Kidney (tissue), 13 donors: ENCODE measurements at regions not wholly inside any gene's neighbourhood (a gene's known extent, or its start where the extent isn't known, plus 50 kb on each side); places are given as distances from the start of the nearest gene placed in this dataset.
"Not testable (repeated sequence)": the region's sequence is repeated elsewhere in the genome, so short reads cannot be mapped to it uniquely, and the experiment has no call there.

ENCODE experiments used
- DNase-seq, 5 donors: peaks; one replicate each; pipeline ENCODE4 v3.0.0-alpha.2; 2013 to 2020
- FAIRE-seq: peaks from 2 replicates; lab custom pipeline; 2012; peaks lifted over from hg19 to GRCh38; lab: Jason Lieb, UNC
- H3K27ac ChIP-seq, 2 donors: one replicate each; pipeline ENCODE4 v1.7.0; 2013; ENCODE audit warnings: low read depth in 2 of 2, low read length in 2 of 2, inconsistent platforms in 1 of 2
- H3K27me3 ChIP-seq: one replicate; pipeline ENCODE4 v1.7.1; 2013; ENCODE audit warnings: low read length, inconsistent platforms; ENCODE audit not compliant: control insufficient read depth, insufficient read depth
- H3K36me3 ChIP-seq, 3 donors: one replicate each; pipeline versions ENCODE4 v1.7.0 to v1.7.1; 2013; ENCODE audit warnings: low read length in 3 of 3, control low read depth in 1 of 3, inconsistent platforms in 1 of 3; ENCODE audit not compliant: insufficient read depth in 3 of 3, control insufficient read depth in 2 of 3
- H3K4me1 ChIP-seq, 3 donors: one replicate each; pipeline versions ENCODE4 v1.7.0 to v1.7.1; 2013; ENCODE audit warnings: low read length in 3 of 3, inconsistent platforms in 1 of 3, low read depth in 1 of 3; ENCODE audit not compliant: control insufficient read depth in 2 of 3, insufficient read depth in 2 of 3
- H3K4me3 ChIP-seq, 3 donors: one replicate each; pipeline versions ENCODE4 v1.7.0 to v1.8.1; 2013; ENCODE audit warnings: low read length in 3 of 3, control low read depth in 1 of 3, inconsistent platforms in 1 of 3
- H3K9ac ChIP-seq, 3 donors: one replicate each; pipeline versions ENCODE4 v1.7.0 to v1.7.1; 2013; ENCODE audit warnings: low read length in 3 of 3, control low read depth in 1 of 3, inconsistent platforms in 1 of 3
- H3K9me3 ChIP-seq, 3 donors: one replicate each; pipeline versions ENCODE4 v1.7.0 to v1.7.1; 2013; ENCODE audit warnings: low read length in 3 of 3, control low read depth in 1 of 3, inconsistent platforms in 1 of 3; ENCODE audit not compliant: control insufficient read depth in 2 of 3, insufficient read depth in 1 of 3
- intact Hi-C: fragments of 100-400 bp; cut with DNase I; formaldehyde crosslinking; loops from one replicate; pipeline ENCODE4 v1.11.1; 2022
- TF ChIP-seq, protein P1 (sequence below): IDR thresholded peaks from 3 replicates; pipeline ENCODE4 v1.5.1; 2012; ENCODE audit warnings: mild to moderate bottlenecking, moderate library complexity, borderline replicate concordance; ENCODE audit not compliant: insufficient read depth; ENCODE audit errors: extremely low read depth
- donor health status: control.
- donor health status: control.
- donor health status: control.
- donor health status: control.
- donor health status: control.
- donor health status: DM: yes; HTN: yes; CAD: no.
- donor health status: Normal renal cell carcinoma (clear cell type).

DNA sequence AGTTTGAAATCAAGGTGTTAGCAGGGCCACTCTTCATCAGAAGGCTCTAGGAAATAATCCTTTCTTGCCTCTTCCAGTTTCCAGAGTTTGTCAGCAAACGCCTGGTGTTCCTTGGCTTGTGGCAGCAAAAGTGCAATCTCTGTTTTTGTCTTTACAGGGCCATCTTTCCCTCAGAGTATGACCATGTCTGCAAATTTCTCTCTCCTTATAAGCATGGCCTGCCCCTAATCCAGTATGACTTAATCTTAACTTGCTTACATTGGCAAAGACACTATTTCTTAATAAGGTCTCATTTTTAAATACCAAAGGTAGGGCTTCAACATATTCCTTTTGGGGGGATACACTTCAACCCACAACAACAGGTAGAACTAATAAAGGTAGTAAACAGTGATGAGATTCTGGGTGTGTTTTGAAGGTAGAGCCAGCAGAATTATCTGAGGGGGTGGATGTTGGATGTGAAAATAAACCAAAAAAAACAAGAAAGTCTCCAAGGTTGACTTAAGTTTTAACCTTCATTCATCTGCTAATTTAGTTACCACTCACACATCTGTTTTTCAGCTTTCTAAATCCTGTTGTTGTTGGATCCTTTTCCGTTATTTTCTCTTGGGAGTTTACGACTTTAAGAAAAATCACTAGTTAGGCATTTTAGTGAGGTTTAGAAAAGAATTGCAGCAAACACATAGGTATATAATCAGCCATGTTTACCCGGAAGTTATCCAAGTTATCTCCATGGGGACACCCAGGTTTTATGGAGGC is 234.4 kb upstream of the FIGN start:
- no peak for FAIRE-seq
- no peaks in the 10 kb centered on the region for H3K4me1 ChIP-seq
- DNase-seq, result peak in 1 of 5 donors; percentile 20

DNA sequence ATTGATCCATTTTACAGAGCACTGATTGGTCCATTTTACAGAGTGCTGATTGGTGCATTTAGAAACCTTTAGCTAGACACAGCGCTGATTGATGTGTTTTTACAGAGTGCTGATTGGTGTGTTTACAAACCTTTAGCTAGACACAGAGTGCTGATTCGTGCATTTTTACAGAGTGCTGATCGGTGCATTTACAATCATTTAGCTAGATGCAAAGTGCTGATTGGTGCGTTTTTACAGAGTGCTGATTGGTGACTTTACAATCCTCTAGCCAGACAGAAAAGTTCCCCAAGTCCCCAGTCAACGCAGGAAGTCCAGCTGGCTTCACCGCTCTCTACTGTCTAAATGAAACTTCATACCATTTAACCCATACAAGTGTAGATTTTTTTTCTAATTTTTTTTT is 228.5 kb upstream of the FIGN start:
- H3K36me3 ChIP-seq, FAIRE-seq, DNase-seq, H3K9me3 ChIP-seq, H3K4me1 ChIP-seq, H3K9ac ChIP-seq, H3K4me3 ChIP-seq, H3K27me3 ChIP-seq, H3K27ac ChIP-seq, intact Hi-C loops: not testable (repeated sequence)

More for the DNA sequence above, 234.4 kb upstream of the FIGN start:
- no peaks in the 10 kb centered on the region for H3K27me3 ChIP-seq
- no peak overlapping the region for H3K27ac ChIP-seq
- intact Hi-C loops, result no loop called here
- no peaks in the 10 kb centered on the region for H3K9me3 ChIP-seq
- H3K36me3 ChIP-seq, result no peaks in the 10 kb centered on the region
- no peak overlapping the region for H3K4me3 ChIP-seq
- no peak overlapping the region for H3K9ac ChIP-seq
- TF ChIP-seq, protein P1, sequence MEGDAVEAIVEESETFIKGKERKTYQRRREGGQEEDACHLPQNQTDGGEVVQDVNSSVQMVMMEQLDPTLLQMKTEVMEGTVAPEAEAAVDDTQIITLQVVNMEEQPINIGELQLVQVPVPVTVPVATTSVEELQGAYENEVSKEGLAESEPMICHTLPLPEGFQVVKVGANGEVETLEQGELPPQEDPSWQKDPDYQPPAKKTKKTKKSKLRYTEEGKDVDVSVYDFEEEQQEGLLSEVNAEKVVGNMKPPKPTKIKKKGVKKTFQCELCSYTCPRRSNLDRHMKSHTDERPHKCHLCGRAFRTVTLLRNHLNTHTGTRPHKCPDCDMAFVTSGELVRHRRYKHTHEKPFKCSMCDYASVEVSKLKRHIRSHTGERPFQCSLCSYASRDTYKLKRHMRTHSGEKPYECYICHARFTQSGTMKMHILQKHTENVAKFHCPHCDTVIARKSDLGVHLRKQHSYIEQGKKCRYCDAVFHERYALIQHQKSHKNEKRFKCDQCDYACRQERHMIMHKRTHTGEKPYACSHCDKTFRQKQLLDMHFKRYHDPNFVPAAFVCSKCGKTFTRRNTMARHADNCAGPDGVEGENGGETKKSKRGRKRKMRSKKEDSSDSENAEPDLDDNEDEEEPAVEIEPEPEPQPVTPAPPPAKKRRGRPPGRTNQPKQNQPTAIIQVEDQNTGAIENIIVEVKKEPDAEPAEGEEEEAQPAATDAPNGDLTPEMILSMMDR, result no peak

DNA sequence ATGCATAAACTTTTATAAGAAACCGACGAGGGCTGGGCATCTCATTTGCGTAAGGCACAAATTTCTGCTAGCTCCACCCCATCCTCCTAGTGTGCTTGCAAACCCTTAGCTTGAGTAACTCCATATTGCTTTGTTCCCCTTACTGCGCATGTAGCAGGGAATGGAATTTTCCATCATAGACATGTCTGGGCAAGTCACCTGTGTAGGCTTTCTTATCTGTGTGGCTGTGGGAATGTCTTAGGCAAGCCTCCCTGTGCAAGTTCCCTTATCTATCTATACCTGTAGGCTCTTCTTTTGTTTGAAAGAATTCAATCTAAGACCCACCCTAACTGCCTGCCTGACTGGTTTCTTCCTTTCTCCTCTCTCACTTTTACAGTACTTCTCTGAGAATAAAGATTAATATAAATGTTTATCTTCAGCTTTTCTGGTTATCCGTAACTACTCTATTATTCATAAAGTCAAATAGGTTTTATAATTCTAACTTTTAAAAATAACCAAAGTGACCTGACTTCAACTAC is 217.6 kb upstream of the FIGN start:
- no peaks in the 10 kb centered on the region for H3K9me3 ChIP-seq
- intact Hi-C loops, result no loop called here
- no peak overlapping the region for H3K4me3 ChIP-seq
- H3K27ac ChIP-seq, result no peak overlapping the region
- DNase-seq, result no peak
- H3K36me3 ChIP-seq, result no peaks in the 10 kb centered on the region
- no peaks in the 10 kb centered on the region for H3K27me3 ChIP-seq
- no peak overlapping the region for H3K9ac ChIP-seq
- FAIRE-seq, result no peak
- no peaks in the 10 kb centered on the region for H3K4me1 ChIP-seq
- TF ChIP-seq, protein P1, result no peak

DNA sequence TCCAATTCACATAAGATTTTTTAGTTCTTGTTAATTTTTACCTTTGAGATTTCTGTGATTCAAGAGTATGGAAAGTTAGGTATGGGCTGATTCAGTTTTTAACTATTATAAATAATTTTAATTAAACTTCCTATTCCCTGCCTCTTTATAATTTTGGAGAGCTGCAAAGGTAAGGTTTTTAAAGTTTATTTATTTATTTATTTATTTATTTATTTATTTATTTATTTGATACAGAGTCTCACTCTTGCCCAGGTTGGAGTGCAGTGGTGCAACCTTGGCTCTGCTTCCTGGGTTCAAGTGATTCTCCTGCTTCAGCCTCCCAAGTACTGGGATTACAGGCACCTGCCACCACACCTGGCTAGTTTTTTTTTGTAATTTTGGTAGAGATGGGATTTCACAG is 215.5 kb upstream of the FIGN start:
- no peak overlapping the region for H3K27ac ChIP-seq
- H3K4me1 ChIP-seq, result no peaks in the 10 kb centered on the region
- H3K9me3 ChIP-seq, result no peaks in the 10 kb centered on the region
- no peaks in the 10 kb centered on the region for H3K36me3 ChIP-seq
- TF ChIP-seq, protein P1, result no peak
- H3K27me3 ChIP-seq, result no peaks in the 10 kb centered on the region
- no peak for DNase-seq
- no peak overlapping the region for H3K4me3 ChIP-seq
- no peak overlapping the region for H3K9ac ChIP-seq
- FAIRE-seq, result no peak
- intact Hi-C loops, result no loop called here
